ENCODE measurements at regions not wholly inside any gene's neighbourhood (a gene's known extent, or its start where the extent isn't known, plus 50 kb on each side); places are given as distances from the start of the nearest gene placed in this dataset.

DNA sequence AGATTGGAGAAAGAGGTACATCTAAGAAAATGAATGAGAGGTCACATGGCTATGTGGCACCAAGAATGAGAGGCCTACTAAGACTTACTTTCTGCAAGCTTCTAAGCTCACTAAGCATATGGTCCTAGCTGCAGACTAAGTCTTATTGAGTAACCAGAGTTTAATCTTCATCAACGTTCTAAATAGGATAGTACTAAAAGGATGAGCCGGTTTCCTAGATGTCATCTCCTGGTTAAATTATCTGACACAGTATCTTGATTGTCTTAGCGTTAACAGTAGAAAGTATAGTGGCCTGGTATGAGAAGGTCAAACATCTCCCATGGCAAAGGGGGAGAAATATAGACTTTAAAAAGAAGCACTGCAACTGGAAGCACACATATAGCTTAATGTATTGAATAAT, 448.1 kb downstream of the PDGFC start:
- H3K36me3 ChIP-seq = no peaks in the 10 kb centered on the region
- no peaks in the 10 kb centered on the region for H3K4me1 ChIP-seq
- no peak overlapping the region for H3K4me3 ChIP-seq
- ATAC-seq = no peak
- no peaks in the 10 kb centered on the region for H3K9me3 ChIP-seq
- no peaks in the 10 kb centered on the region for H3K27me3 ChIP-seq
- no peak overlapping the region for H3K27ac ChIP-seq
- TF ChIP-seq EP300 (IDR thresholded peaks at IDR 0.05) (no peak), POLR2A (IDR thresholded peaks at IDR 0.05) (no peak), POLR2AphosphoS5 (IDR thresholded peaks at IDR 0.05) (no peak)
- TF ChIP-seq, protein P1, sequence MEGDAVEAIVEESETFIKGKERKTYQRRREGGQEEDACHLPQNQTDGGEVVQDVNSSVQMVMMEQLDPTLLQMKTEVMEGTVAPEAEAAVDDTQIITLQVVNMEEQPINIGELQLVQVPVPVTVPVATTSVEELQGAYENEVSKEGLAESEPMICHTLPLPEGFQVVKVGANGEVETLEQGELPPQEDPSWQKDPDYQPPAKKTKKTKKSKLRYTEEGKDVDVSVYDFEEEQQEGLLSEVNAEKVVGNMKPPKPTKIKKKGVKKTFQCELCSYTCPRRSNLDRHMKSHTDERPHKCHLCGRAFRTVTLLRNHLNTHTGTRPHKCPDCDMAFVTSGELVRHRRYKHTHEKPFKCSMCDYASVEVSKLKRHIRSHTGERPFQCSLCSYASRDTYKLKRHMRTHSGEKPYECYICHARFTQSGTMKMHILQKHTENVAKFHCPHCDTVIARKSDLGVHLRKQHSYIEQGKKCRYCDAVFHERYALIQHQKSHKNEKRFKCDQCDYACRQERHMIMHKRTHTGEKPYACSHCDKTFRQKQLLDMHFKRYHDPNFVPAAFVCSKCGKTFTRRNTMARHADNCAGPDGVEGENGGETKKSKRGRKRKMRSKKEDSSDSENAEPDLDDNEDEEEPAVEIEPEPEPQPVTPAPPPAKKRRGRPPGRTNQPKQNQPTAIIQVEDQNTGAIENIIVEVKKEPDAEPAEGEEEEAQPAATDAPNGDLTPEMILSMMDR (IDR thresholded peaks at IDR 0.05) = no peak
- WGBS, 2 donors (ENCODE audit: low coverage in 1 of 2) = 78 to 100% methylated on average over 3 of the region's 3 CpGs

DNA sequence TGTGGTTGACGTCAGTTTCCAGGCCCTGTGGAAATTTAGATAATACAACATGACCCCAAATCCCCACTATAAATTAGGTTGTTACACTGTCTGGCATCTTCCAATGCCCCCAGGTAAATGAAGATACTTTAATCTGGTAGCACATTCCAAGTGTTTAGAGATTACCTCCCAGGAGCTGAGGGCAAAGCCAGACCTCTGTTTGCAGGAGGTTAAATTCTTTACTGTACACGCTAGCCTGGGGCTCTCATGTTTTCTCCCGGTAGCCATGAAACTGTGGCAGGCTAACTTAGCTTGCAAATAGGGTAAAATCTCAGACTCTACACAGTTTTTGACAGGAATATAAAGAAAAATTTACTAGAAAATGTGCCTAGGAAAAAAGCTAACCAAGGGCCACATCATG, 450.0 kb downstream of the PDGFC start:
- no peak overlapping the region for H3K4me3 ChIP-seq

DNA sequence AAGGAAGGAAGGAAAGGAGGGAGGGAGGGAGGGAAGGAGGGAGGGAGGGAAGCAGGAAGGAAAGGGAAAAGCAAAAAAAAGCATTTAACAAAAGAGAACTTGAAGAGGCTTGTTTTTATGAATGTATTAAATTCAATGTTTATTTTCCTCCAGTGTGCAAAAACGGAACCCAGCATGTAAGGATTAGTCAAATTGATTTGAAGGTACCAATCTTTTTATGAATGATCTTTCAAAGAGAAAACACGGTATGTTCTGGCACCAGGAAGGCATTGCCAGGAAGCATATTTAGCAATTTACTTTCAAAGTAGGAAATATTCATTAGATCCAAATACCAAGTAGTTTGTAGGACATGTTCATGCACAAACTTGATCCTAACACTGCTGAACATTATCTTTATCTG, 453.6 kb downstream of the PDGFC start:
- 68 to 73% methylated on average over 2 of the region's 2 CpGs for WGBS, 2 donors (ENCODE audit: low coverage in 1 of 2)
- no peak for ATAC-seq
- H3K36me3 ChIP-seq = no peaks in the 10 kb centered on the region
- H3K9me3 ChIP-seq = no peaks in the 10 kb centered on the region
- H3K27me3 ChIP-seq = no peaks in the 10 kb centered on the region
- no peak for TF ChIP-seq POLR2A (IDR thresholded peaks at IDR 0.05)
- TF ChIP-seq, protein P1 (IDR thresholded peaks at IDR 0.05) = no peak
- TF ChIP-seq POLR2AphosphoS5 (IDR thresholded peaks at IDR 0.05) = no peak
- no peak for TF ChIP-seq EP300 (IDR thresholded peaks at IDR 0.05)
- no peaks in the 10 kb centered on the region for H3K4me1 ChIP-seq
- no peak overlapping the region for H3K4me3 ChIP-seq
- no peak overlapping the region for H3K27ac ChIP-seq

More for the DNA sequence above, 450.0 kb downstream of the PDGFC start:
- Histone ChIP-seq H3K36me3 (no peaks in the 10 kb centered on the region), H3K27ac (no peak overlapping the region), H3K27me3 (no peaks in the 10 kb centered on the region), H3K4me1 (no peaks in the 10 kb centered on the region), H3K9me3 (no peaks in the 10 kb centered on the region)
- 82 to 100% methylated on average over 2 to 3 of the region's 3 CpGs for WGBS, 2 donors (ENCODE audit: low coverage in 1 of 2)
- no peak for ATAC-seq
- TF ChIP-seq EP300 (IDR thresholded peaks at IDR 0.05) (no peak), POLR2AphosphoS5 (IDR thresholded peaks at IDR 0.05) (no peak)
- TF ChIP-seq, protein P1 (IDR thresholded peaks at IDR 0.05) = no peak

DNA sequence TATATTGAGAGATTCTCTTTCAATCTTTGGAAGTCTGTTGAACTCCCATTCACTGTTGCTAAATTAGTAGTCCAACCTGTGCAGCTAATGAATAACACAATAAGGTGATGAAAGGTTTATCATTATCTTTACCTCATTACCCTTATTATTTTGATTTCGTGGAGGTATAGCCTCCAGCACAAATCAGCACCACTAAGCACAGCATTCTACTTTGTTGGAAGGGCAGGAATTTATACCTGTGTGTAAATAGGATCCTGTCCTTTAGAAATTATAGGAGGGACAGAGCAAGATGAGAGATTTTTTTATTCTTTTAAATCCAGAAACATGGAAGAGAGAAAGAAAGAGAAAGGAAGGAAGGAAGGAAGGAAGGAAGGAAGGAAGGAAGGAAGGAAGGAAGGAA, 454.1 kb downstream of the PDGFC start:
- Histone ChIP-seq H3K9me3 (no peaks in the 10 kb centered on the region), H3K4me3 (no peak overlapping the region), H3K4me1 (no peaks in the 10 kb centered on the region), H3K27me3 (no peaks in the 10 kb centered on the region), H3K27ac (no peak overlapping the region), H3K36me3 (no peaks in the 10 kb centered on the region)
- TF ChIP-seq POLR2A (IDR thresholded peaks at IDR 0.05) = no peak
- TF ChIP-seq, protein P1 (IDR thresholded peaks at IDR 0.05) = no peak
- no peak for TF ChIP-seq EP300 (IDR thresholded peaks at IDR 0.05)
- TF ChIP-seq POLR2AphosphoS5 (IDR thresholded peaks at IDR 0.05) = no peak
- WGBS, 2 donors (ENCODE audit: low coverage in 1 of 2) = no CpG with 5 or more reads among the region's 1 CpG
- ATAC-seq = no peak

DNA sequence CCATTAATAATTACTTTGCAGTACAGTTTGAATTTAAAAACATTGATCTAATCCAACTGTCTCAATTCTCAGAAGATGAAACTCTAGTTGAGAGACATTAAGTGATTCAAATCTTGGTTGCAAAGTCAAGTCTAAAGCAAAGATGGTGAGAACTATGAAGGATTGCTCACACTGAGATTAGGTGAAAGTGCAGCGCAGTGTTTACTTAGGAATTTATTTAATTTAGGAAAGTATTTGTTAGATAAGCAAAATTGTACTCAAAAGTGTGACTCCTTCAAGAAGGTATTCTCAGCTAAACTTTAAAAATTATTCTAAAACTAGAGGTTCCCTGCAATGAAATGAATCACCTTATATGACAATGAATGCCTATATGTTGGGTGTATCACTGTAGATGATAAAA, 454.9 kb downstream of the PDGFC start:
- H3K27me3 ChIP-seq = no peaks in the 10 kb centered on the region
- TF ChIP-seq POLR2A (IDR thresholded peaks at IDR 0.05) (no peak), EP300 (IDR thresholded peaks at IDR 0.05) (no peak), POLR2AphosphoS5 (IDR thresholded peaks at IDR 0.05) (no peak)
- TF ChIP-seq, protein P1 (IDR thresholded peaks at IDR 0.05) = no peak
- no peaks in the 10 kb centered on the region for H3K36me3 ChIP-seq
- ATAC-seq = no peak
- no peaks in the 10 kb centered on the region for H3K4me1 ChIP-seq
- 55 to 73% methylated on average over 1 of the region's 1 CpG for WGBS, 2 donors (ENCODE audit: low coverage in 1 of 2)
- H3K9me3 ChIP-seq = no peaks in the 10 kb centered on the region
- H3K27ac ChIP-seq = no peak overlapping the region
- H3K4me3 ChIP-seq = no peak overlapping the region

Data from gastroesophageal sphincter (tissue), 4 donors.